Skeletal muscle tissue (tissue), 3 donors: ENCODE measurements at regions not wholly inside any gene's neighbourhood (a gene's known extent, or its start where the extent isn't known, plus 50 kb on each side); places are given as distances from the start of the nearest gene placed in this dataset.

Source experiments
- H3K27ac ChIP-seq: one replicate; pipeline ENCODE4 v1.7.0; 2013; ENCODE audit warnings: mild to moderate bottlenecking, low read depth, low read length, inconsistent platforms
- H3K27me3 ChIP-seq, 3 donors: one replicate each; pipeline ENCODE4 v1.7.0; 2013; ENCODE audit warnings: low read length in 3 of 3; ENCODE audit not compliant: control insufficient read depth in 3 of 3, insufficient read depth in 3 of 3
- H3K36me3 ChIP-seq, 3 donors: one replicate each; pipeline ENCODE4 v1.7.0; 2013; ENCODE audit warnings: low read length in 3 of 3; ENCODE audit not compliant: control insufficient read depth in 3 of 3, insufficient read depth in 3 of 3
- H3K4me1 ChIP-seq, 3 donors: one replicate each; pipeline ENCODE4 v1.7.0; 2013; ENCODE audit warnings: low read length in 3 of 3, mild to moderate bottlenecking in 3 of 3; ENCODE audit not compliant: control insufficient read depth in 3 of 3, insufficient read depth in 3 of 3
- H3K4me3 ChIP-seq, 3 donors: one replicate each; pipeline ENCODE4 v1.7.0; 2013; ENCODE audit warnings: low read length in 3 of 3
- H3K9ac ChIP-seq, 3 donors: one replicate each; pipeline ENCODE4 v1.7.0; 2013; ENCODE audit warnings: low read length in 3 of 3, mild to moderate bottlenecking in 3 of 3, moderate library complexity in 2 of 3, low read depth in 1 of 3
- H3K9me3 ChIP-seq, 3 donors: one replicate each; pipeline ENCODE4 v1.7.0; 2013; ENCODE audit warnings: low read length in 3 of 3; ENCODE audit not compliant: control insufficient read depth in 3 of 3
- donor health status: Osteomylitis.

DNA sequence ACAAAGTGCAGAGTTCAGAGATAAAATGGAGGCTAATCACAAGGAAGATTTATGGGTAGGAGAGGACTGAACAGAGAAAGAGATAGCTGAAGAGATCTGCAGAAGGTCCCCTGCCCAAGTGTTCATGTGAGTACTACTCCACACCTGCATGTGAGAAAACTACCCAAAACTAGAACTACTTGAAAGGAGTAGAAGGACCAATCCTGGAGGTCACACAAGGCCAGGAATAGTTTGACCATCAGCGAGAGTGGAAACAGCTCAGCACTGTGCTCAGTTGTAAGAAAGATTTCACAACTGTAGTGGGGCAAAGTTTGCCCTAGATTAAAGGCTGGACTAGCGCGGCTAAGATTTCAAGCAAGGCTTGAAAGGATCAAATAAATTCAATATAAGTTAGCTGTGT lies 422.7 kb upstream of the LCORL start:
- H3K27ac ChIP-seq = no peak overlapping the region
- H3K9me3 ChIP-seq = no peaks in the 10 kb centered on the region
- H3K27me3 ChIP-seq = no peaks in the 10 kb centered on the region
- H3K36me3 ChIP-seq = no peaks in the 10 kb centered on the region
- no peak overlapping the region for H3K4me3 ChIP-seq
- no peak overlapping the region for H3K9ac ChIP-seq
- H3K4me1 ChIP-seq = no peaks in the 10 kb centered on the region

DNA sequence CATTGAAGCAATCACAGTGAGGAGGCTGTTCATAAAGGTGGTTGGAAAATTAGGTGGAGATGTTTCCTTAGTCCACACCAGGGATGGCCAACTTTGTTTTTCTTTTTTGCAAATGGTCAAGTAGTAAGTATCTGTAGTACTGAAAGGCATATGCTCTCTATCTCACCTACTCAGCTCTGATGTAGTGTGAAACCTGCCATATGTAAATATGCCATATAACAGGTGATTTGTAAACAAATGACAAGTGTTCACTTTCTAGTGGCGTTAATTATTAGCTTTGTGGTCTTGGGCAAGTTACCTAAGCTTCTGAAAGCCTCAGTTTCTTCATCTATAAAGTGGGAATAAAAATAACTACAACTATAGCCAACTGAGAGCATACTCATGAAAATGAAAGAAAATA lies 421.4 kb upstream of the LCORL start:
- H3K9me3 ChIP-seq = no peaks in the 10 kb centered on the region
- H3K9ac ChIP-seq = no peak overlapping the region
- H3K4me1 ChIP-seq = no peaks in the 10 kb centered on the region
- no peaks in the 10 kb centered on the region for H3K27me3 ChIP-seq
- H3K36me3 ChIP-seq = no peaks in the 10 kb centered on the region
- no peak overlapping the region for H3K4me3 ChIP-seq
- H3K27ac ChIP-seq = no peak overlapping the region

DNA sequence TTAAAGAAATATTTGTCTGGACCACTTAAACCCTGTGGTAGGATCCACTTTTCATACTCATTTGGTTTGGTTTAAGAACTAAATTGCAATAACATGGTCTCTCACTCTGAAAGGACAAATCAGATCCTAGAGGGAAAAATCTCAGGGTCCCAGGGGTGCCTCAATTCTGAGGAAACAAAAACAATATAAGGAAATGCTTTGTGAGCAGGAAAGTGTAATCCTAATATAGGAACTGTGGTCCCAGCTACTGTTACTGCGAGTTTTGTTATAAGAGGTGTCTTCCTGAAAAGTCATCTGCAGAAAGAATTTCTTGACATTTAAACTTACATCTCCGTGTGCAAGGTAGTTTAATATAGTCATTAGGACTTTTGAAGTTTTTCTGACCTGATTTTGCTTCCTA lies 420.1 kb upstream of the LCORL start:
- Histone ChIP-seq H3K9me3 (no peaks in the 10 kb centered on the region), H3K9ac (no peak overlapping the region), H3K27me3 (no peaks in the 10 kb centered on the region), H3K27ac (no peak overlapping the region), H3K4me1 (no peaks in the 10 kb centered on the region), H3K36me3 (no peaks in the 10 kb centered on the region), H3K4me3 (no peak overlapping the region)

DNA sequence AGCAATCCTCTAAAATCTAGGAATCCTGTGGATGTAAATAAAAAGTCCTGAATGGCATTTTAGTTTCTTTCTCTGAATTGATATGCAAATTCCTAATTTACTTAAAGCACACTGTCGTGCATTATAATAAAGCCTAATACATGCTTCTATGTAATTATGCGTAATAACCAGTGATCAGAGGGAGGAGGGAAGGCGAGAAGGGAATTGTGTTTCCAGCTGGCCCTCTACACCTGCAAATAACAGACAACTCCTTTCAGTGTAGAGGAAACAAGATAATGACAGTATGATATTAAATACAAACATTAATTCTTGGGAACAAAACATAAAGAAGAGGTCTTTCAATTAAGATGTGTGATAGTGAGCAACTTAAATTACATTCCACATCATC lies 419.6 kb upstream of the LCORL start:
- Histone ChIP-seq H3K9me3 (no peaks in the 10 kb centered on the region), H3K27me3 (no peaks in the 10 kb centered on the region), H3K27ac (no peak overlapping the region), H3K4me1 (no peaks in the 10 kb centered on the region), H3K4me3 (no peak overlapping the region), H3K36me3 (no peaks in the 10 kb centered on the region), H3K9ac (no peak overlapping the region)

DNA sequence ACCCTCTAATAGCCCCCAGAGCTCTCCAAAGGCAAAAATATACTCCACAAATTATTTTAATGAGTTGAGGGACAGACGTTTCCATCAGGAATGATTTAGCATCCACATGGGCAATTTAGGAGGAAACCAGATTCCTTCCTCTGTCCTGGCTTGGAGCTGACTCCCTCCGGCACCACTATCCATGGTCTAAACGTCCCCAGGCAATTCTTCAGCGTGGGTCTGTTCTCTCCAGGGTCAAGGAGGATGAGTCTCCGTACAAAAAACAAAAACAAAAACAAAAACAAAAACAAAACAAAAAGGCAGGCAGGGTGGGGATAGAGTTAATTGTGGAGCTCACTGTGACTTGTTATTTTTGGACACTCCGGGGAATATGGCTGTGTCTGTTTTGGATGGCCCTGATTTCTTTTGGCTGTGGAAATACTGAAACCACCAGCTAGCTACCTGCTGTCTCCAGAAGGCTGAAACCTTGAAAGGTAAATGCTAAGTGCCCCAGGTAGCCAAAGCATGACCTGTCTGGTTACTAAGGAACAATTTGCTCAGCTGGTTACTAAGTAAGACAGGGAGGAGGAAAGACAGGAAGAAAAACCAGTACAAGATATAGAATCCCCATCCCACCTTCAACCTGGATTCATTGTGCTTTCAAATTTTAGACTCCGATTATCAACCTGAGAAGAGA lies 419.1 kb upstream of the LCORL start:
- Histone ChIP-seq H3K4me1 (no peaks in the 10 kb centered on the region), H3K27me3 (no peaks in the 10 kb centered on the region), H3K9me3 (no peaks in the 10 kb centered on the region), H3K27ac (no peak overlapping the region), H3K4me3 (no peak overlapping the region), H3K36me3 (no peaks in the 10 kb centered on the region), H3K9ac (no peak overlapping the region)

DNA sequence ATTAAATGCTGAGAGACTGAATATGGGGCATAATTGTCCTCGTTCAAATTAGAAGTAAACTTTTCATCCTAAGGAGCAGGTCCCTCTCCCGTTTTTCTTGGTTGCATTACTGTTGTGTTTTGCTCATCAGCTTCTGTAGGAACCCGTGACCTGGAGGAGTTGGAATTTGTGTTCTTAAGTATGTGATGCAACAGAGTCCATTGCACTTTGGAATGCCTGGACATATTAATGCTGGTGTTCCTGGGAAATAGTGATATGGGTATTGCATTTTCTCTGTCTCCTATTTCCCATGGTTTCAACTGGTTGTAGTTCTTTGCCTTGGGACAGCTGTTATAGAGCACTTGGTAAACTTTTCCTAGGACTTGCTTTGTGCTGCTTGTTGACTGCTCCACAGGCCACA lies 417.8 kb upstream of the LCORL start:
- Histone ChIP-seq H3K36me3 (no peaks in the 10 kb centered on the region), H3K9me3 (no peaks in the 10 kb centered on the region), H3K27me3 (no peaks in the 10 kb centered on the region), H3K4me1 (no peaks in the 10 kb centered on the region), H3K27ac (no peak overlapping the region), H3K9ac (no peak overlapping the region), H3K4me3 (no peak overlapping the region)

DNA sequence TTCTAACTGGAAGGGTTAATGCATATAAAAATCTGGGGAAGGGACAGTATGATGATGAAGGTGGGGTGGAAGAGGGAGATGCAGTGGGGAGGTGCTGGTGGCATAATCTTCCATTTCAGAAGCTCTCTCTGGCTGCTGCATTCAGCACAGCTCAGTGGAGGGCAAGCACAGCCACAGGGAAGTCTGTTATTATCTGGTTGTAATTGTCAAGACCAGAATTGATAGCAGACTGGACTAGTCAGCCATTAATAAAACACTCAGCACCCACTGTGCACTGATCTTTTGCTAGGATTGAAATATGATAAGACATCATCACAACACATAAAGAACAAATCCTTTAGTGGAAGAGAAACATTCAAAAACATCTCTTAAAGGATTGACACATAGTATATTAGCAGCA lies 414.2 kb upstream of the LCORL start:
- Histone ChIP-seq H3K4me3 (no peak overlapping the region), H3K36me3 (no peaks in the 10 kb centered on the region), H3K4me1 (no peaks in the 10 kb centered on the region), H3K27ac (no peak overlapping the region), H3K27me3 (no peaks in the 10 kb centered on the region), H3K9ac (no peak overlapping the region), H3K9me3 (no peaks in the 10 kb centered on the region)

DNA sequence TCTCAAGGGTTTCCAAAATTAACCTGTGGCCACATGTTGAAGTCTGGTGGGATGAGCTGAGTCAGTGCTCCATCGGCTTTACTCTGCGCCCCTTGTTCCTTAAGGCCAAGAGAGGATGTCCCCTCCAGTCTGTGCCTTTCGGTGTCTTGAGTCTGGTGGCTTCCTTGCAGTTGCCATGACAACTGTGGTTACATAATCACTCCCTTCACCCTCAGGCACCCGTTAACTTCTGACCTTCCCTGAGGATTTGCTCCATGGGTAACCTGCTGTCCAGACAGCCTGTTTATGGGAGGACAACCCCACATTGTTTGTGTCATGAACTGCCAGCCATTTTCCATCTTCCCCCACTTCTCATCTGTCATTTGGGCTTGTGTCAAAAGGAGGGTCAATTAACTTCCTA lies 401.1 kb upstream of the LCORL start:
- no peaks in the 10 kb centered on the region for H3K9me3 ChIP-seq
- H3K9ac ChIP-seq = no peak overlapping the region
- no peak overlapping the region for H3K27ac ChIP-seq
- H3K36me3 ChIP-seq = no peaks in the 10 kb centered on the region
- H3K4me1 ChIP-seq = no peaks in the 10 kb centered on the region
- no peaks in the 10 kb centered on the region for H3K27me3 ChIP-seq
- H3K4me3 ChIP-seq = no peak overlapping the region

DNA sequence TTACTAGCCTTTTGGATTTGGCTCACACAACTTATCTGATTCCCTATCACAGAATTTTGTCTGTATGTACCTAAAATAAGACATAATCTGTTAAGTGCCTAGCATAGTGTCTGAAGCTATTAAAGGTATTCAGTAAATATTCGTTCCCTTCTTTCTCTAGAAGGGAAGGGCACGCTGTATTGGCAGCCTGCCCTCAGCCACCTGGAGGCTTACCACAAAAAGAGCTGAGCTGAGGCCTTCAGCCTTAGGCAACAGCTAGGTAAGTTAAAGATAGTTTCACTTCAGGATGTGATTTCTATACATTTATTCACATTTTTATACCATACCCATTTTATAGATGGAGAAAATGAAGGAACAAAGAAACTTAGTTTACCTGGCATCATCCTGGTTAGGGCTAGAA lies 400.0 kb upstream of the LCORL start:
- H3K27me3 ChIP-seq = no peaks in the 10 kb centered on the region
- no peaks in the 10 kb centered on the region for H3K4me1 ChIP-seq
- H3K9me3 ChIP-seq = no peaks in the 10 kb centered on the region
- no peaks in the 10 kb centered on the region for H3K36me3 ChIP-seq
- no peak overlapping the region for H3K4me3 ChIP-seq
- H3K27ac ChIP-seq = no peak overlapping the region
- H3K9ac ChIP-seq = no peak overlapping the region

DNA sequence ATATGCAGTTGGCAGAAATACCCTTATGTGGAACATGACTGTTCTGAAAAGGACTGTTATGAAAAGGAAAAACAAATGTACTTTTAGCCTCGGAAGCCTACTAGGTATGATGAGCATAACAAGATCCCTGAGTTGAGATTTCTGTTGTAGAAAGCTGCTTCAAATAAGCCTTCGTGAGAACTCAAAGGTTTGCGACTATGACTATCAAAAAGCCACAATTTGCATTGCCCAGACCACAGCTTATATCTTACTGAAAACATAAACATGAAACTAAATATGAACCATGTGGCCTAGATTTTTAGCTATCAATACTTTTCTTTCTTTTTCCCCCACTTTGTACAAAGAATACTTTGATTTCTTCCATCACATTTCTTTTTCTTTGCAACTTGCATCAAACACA lies 398.2 kb upstream of the LCORL start:
- H3K9ac ChIP-seq = no peak overlapping the region
- H3K4me3 ChIP-seq = no peak overlapping the region
- no peaks in the 10 kb centered on the region for H3K36me3 ChIP-seq
- no peaks in the 10 kb centered on the region for H3K9me3 ChIP-seq
- H3K4me1 ChIP-seq = no peaks in the 10 kb centered on the region
- H3K27ac ChIP-seq = no peak overlapping the region
- no peaks in the 10 kb centered on the region for H3K27me3 ChIP-seq
